CD4-positive, CD25-positive, alpha-beta regulatory T cell (primary cell): ENCODE measurements at regions not wholly inside any gene's neighbourhood (a gene's known extent, or its start where the extent isn't known, plus 50 kb on each side); places are given as distances from the start of the nearest gene placed in this dataset.

Experiments
- ATAC-seq, 2 donors: fragments of 150-1000 bp; cut with Tn5 transposase; one replicate each; pipeline ENCODE4 v1.10.0; 2021; ENCODE audit warnings: low read depth in 2 of 2, moderate number of reproducible peaks in 2 of 2, moderate library complexity in 1 of 2
- DNase-seq, 3 donors: peaks; one replicate each; pipeline versions ENCODE4 v3.0.0 to v3.0.0-alpha.2; 2012 to 2022; ENCODE audit warnings: mixed read lengths in 1 of 3
- H3K27ac ChIP-seq: one replicate; pipeline ENCODE4 v1.7.0; 2013; ENCODE audit warnings: mild to moderate bottlenecking, low read length; ENCODE audit not compliant: insufficient read depth, poor library complexity, severe bottlenecking
- H3K27me3 ChIP-seq: one replicate; pipeline ENCODE4 v1.7.0; 2013; ENCODE audit warnings: low read length; ENCODE audit not compliant: control insufficient read depth, insufficient read depth
- H3K36me3 ChIP-seq: one replicate; pipeline ENCODE4 v1.7.0; 2013; ENCODE audit warnings: mild to moderate bottlenecking, low read length, moderate library complexity; ENCODE audit not compliant: control insufficient read depth, insufficient read depth
- H3K4me1 ChIP-seq: 2 replicates; pipeline ENCODE4 v1.7.0; 2013; ENCODE audit warnings: mild to moderate bottlenecking, low read length; ENCODE audit not compliant: insufficient read depth, control insufficient read depth, poor library complexity, severe bottlenecking
- H3K4me3 ChIP-seq: one replicate; pipeline ENCODE4 v1.7.0; 2013; ENCODE audit warnings: low read depth, mild to moderate bottlenecking, low read length, moderate library complexity
- H3K9me3 ChIP-seq, 2 experiments: 1 replicate in 1 of 2; 2 replicates in 1 of 2; pipeline ENCODE4 v1.7.0; 2013; ENCODE audit warnings: low read length in 2 of 2, mild to moderate bottlenecking in 1 of 2, moderate library complexity in 1 of 2; ENCODE audit not compliant: control insufficient read depth in 2 of 2
- H3K27ac Mint-ChIP-seq, 3 donors: one replicate each; pipeline ENCODE4 v1.8.0; 2020 to 2022; ENCODE audit warnings: mild to moderate bottlenecking in 3 of 3, mixed read lengths in 3 of 3, moderate library complexity in 2 of 3
- H3K27me3 Mint-ChIP-seq: one replicate; pipeline ENCODE4 v1.8.0; 2022; ENCODE audit warnings: mild to moderate bottlenecking, mixed read lengths
- H3K36me3 Mint-ChIP-seq: one replicate; pipeline ENCODE4 v1.8.0; 2020; ENCODE audit warnings: mixed read lengths
- H3K4me1 Mint-ChIP-seq, 4 donors: one replicate each; pipeline ENCODE4 v1.8.0; 2020 to 2022; ENCODE audit warnings: mixed read lengths in 4 of 4, mild to moderate bottlenecking in 1 of 4
- H3K4me3 Mint-ChIP-seq, 4 donors: one replicate each; pipeline ENCODE4 v1.8.0; 2020 to 2022; ENCODE audit warnings: mild to moderate bottlenecking in 4 of 4, mixed read lengths in 4 of 4, moderate library complexity in 3 of 4
- H3K9me3 Mint-ChIP-seq, 7 donors: one replicate each; pipeline ENCODE4 v1.8.0; 2020 to 2022; ENCODE audit warnings: mixed read lengths in 7 of 7, mild to moderate bottlenecking in 3 of 7, moderate library complexity in 2 of 7

DNA sequence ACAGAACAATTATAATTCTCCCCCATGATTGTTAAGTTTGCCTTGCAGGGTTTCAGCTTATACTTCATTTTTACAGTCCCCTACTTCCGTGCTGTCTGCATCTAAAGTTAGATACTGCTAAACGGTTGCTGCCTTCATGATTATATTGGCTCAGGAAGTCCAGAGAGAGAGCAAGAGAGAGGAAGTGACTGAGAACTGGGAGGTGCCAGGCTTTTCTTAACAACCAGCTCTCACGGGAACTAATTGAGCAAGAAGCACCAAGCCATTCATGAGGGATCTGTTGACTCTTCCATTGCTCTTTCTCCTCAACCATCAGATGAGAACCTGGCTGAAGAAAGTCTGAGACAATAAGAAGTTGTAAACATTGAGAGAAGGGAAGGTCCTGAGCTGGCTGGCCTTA is 125.5 kb upstream of the SIX2 start:
- no peaks in the 10 kb centered on the region for H3K36me3 ChIP-seq
- peaks cover 11% of the 10 kb centered on the region for H3K27me3 Mint-ChIP-seq
- no peak overlapping the region for H3K27ac Mint-ChIP-seq
- H3K9me3 Mint-ChIP-seq, result peaks cover 0 to 2% (median 0%) of the 10 kb centered on the region in 7 donors
- no peaks in the 10 kb centered on the region for H3K36me3 Mint-ChIP-seq
- H3K27ac ChIP-seq, result no peak overlapping the region
- H3K9me3 ChIP-seq, result no peaks in the 10 kb centered on the region
- no peak overlapping the region for H3K4me3 ChIP-seq
- no peaks in the 10 kb centered on the region for H3K27me3 ChIP-seq
- ATAC-seq (no peak), DNase-seq (peak in 1 of 3 donors; percentile 15)
- no peak overlapping the region for H3K4me3 Mint-ChIP-seq
- no peaks in the 10 kb centered on the region for H3K4me1 ChIP-seq
- H3K4me1 Mint-ChIP-seq, result peaks cover 0 to 6% (median 3%) of the 10 kb centered on the region in 4 donors

DNA sequence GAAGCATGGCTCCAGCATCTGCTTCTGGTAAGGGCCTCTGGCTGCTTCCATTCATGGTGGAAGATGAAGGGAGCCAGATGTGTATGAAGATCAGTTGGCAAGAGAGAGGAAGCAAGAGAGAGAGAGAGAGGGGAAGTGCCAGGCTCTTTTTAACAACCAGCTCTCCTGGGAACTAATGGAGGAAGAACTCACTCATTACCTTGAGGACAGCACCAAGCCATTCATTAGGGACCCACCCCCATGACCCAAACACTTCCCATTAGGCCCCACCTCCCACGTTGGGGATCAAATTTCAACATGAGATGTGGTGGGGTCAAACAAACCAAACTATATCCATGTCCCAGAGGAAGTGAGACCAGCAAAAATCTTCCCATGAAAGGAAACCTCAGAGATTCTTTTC is 124.8 kb upstream of the SIX2 start:
- H3K4me1 Mint-ChIP-seq, result peaks cover 0 to 6% (median 3%) of the 10 kb centered on the region in 4 donors
- DNase-seq, result no peak
- Histone ChIP-seq H3K4me3 (no peak overlapping the region), H3K27me3 (no peaks in the 10 kb centered on the region), H3K36me3 (no peaks in the 10 kb centered on the region), H3K9me3 (no peaks in the 10 kb centered on the region), H3K4me1 (no peaks in the 10 kb centered on the region), H3K27ac (no peak overlapping the region)
- ATAC-seq, result no peak
- H3K36me3 Mint-ChIP-seq, result no peaks in the 10 kb centered on the region
- peaks cover 10% of the 10 kb centered on the region for H3K27me3 Mint-ChIP-seq
- peaks cover 0 to 2% (median 0%) of the 10 kb centered on the region in 7 donors for H3K9me3 Mint-ChIP-seq
- no peak overlapping the region for H3K4me3 Mint-ChIP-seq
- H3K27ac Mint-ChIP-seq, result no peak overlapping the region

- Mint-ChIP-seq H3K36me3 (no peaks in the 10 kb centered on the region), H3K27ac (no peak overlapping the region), H3K9me3 (peaks cover 0 to 2% (median 0%) of the 10 kb centered on the region in 7 donors), H3K27me3 (peaks cover 4% of the 10 kb centered on the region), H3K4me1 (peaks cover 0 to 6% (median 3%) of the 10 kb centered on the region in 4 donors), H3K4me3 (no peak overlapping the region)
- Histone ChIP-seq H3K36me3 (no peaks in the 10 kb centered on the region), H3K9me3 (no peaks in the 10 kb centered on the region), H3K4me1 (no peaks in the 10 kb centered on the region), H3K27ac (no peak overlapping the region), H3K4me3 (no peak overlapping the region), H3K27me3 (no peaks in the 10 kb centered on the region)
- DNase-seq (no peak), ATAC-seq (no peak)
These were observed 123.3 kb upstream of the SIX2 start for GRCh38 chr2:45132551-45132950.

- no peak overlapping the region for H3K4me3 Mint-ChIP-seq
- Histone ChIP-seq H3K27ac (no peak overlapping the region), H3K4me3 (no peak overlapping the region)
These were observed 122.3 kb upstream of the SIX2 start for GRCh38 chr2:45131587-45131986.

DNA sequence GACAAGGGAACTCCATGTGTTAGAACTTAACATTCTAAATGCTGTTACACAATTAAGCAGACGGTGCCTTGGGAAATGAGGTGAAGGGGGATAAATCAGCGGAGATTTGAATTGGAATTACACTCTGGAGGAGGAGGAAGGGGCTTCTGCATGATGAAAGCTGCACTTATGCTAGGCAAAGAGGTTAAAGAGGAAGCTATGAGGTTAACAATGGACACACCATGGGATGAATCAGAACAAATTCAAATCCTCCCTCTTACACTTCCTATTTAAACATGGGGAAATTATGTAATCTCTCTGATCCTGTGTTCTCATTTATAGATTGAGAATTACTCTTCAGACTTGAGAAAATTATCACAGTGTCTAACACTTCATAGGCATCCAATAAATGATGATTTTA is 121.5 kb upstream of the SIX2 start:
- H3K4me1 ChIP-seq, result no peaks in the 10 kb centered on the region
- DNase-seq, result no peak
- Mint-ChIP-seq H3K4me3 (no peak overlapping the region), H3K9me3 (no peaks in the 10 kb centered on the region), H3K36me3 (no peaks in the 10 kb centered on the region), H3K27ac (no peak overlapping the region), H3K27me3 (no peaks in the 10 kb centered on the region), H3K4me1 (peaks cover 0 to 6% (median 3%) of the 10 kb centered on the region in 4 donors)
- H3K27ac ChIP-seq, result no peak overlapping the region
- H3K27me3 ChIP-seq, result no peaks in the 10 kb centered on the region
- no peaks in the 10 kb centered on the region for H3K36me3 ChIP-seq
- no peak overlapping the region for H3K4me3 ChIP-seq
- ATAC-seq, result no peak
- H3K9me3 ChIP-seq, result no peaks in the 10 kb centered on the region

More at GRCh38 chr2:45131587-45131986, 122.3 kb upstream of the SIX2 start:
- Histone ChIP-seq H3K36me3 (no peaks in the 10 kb centered on the region), H3K9me3 (no peaks in the 10 kb centered on the region), H3K27me3 (no peaks in the 10 kb centered on the region), H3K4me1 (no peaks in the 10 kb centered on the region)
- Mint-ChIP-seq H3K27me3 (peaks cover 3% of the 10 kb centered on the region), H3K9me3 (peaks cover 0 to 2% (median 0%) of the 10 kb centered on the region in 7 donors), H3K27ac (no peak overlapping the region), H3K36me3 (no peaks in the 10 kb centered on the region), H3K4me1 (peaks cover 0 to 6% (median 3%) of the 10 kb centered on the region in 4 donors)
- no peak for ATAC-seq
- no peak for DNase-seq

- Histone ChIP-seq H3K27me3 (no peaks in the 10 kb centered on the region), H3K4me1 (no peaks in the 10 kb centered on the region), H3K4me3 (no peak overlapping the region), H3K27ac (no peak overlapping the region), H3K36me3 (no peaks in the 10 kb centered on the region), H3K9me3 (no peaks in the 10 kb centered on the region)
- Mint-ChIP-seq H3K27me3 (no peaks in the 10 kb centered on the region), H3K4me1 (peaks cover 0 to 4% (median under 1%) of the 10 kb centered on the region in 4 donors), H3K36me3 (no peaks in the 10 kb centered on the region), H3K4me3 (no peak overlapping the region), H3K27ac (no peak overlapping the region), H3K9me3 (no peaks in the 10 kb centered on the region)
- no peak for ATAC-seq
- DNase-seq, result no peak
These were observed 119.3 kb upstream of the SIX2 start for GRCh38 chr2:45128580-45128997.

- H3K4me1 Mint-ChIP-seq, result peaks cover 0 to 4% (median 0%) of the 10 kb centered on the region in 4 donors
- H3K9me3 ChIP-seq, result no peaks in the 10 kb centered on the region
- no peak overlapping the region for H3K27ac ChIP-seq
- H3K4me3 ChIP-seq, result no peak overlapping the region
- ATAC-seq, result no peak
- no peak overlapping the region for H3K27ac Mint-ChIP-seq
- no peak for DNase-seq
- H3K27me3 ChIP-seq, result no peaks in the 10 kb centered on the region
- H3K36me3 ChIP-seq, result no peaks in the 10 kb centered on the region
- H3K9me3 Mint-ChIP-seq, result no peaks in the 10 kb centered on the region
- H3K36me3 Mint-ChIP-seq, result no peaks in the 10 kb centered on the region
- H3K4me1 ChIP-seq, result no peaks in the 10 kb centered on the region
- no peak overlapping the region for H3K4me3 Mint-ChIP-seq
- no peaks in the 10 kb centered on the region for H3K27me3 Mint-ChIP-seq
These were observed 118.6 kb upstream of the SIX2 start for GRCh38 chr2:45127891-45128290.

DNA sequence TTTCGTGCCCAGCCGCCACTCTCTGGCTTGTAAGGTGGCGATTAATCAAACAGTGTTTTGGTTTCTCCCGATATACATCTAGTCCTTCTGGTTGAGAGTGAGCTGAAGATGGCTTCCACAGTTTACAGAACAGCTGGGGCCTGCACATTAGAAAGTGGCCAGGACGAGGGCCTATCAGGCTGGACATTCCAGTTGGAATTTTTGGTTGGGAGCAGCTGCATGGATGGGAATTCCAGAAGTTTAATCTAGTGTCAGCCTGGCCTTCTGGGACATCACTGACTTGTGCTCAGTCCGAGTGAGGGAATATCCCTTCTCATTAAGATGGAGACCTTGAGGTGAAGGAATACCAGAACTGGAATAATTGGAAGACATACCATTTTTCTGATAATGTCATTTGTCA is 118.1 kb upstream of the SIX2 start:
- H3K4me1 Mint-ChIP-seq, result peaks cover 0 to 4% (median 0%) of the 10 kb centered on the region in 4 donors
- no peaks in the 10 kb centered on the region for H3K27me3 ChIP-seq

More for the DNA sequence above, 118.1 kb upstream of the SIX2 start:
- Histone ChIP-seq H3K9me3 (no peaks in the 10 kb centered on the region), H3K4me3 (no peak overlapping the region), H3K27ac (no peak overlapping the region), H3K4me1 (no peaks in the 10 kb centered on the region), H3K36me3 (no peaks in the 10 kb centered on the region)
- ATAC-seq (no peak), DNase-seq (no peak)
- no peak overlapping the region for H3K27ac Mint-ChIP-seq
- H3K4me3 Mint-ChIP-seq, result no peak overlapping the region
- no peaks in the 10 kb centered on the region for H3K9me3 Mint-ChIP-seq
- no peaks in the 10 kb centered on the region for H3K36me3 Mint-ChIP-seq
- no peaks in the 10 kb centered on the region for H3K27me3 Mint-ChIP-seq
